EH (cell line): ENCODE measurements at regions not wholly inside any gene's neighbourhood (a gene's known extent, or its start where the extent isn't known, plus 50 kb on each side); places are given as distances from the start of the nearest gene placed in this dataset.

ENCODE experiments used
- DNase-seq: peaks from one replicate; pipeline ENCODE4 v3.0.0-alpha.2; 2015; ENCODE audit warnings: low read depth

GRCh38 chr13:68128297-68128915, 898.3 kb upstream of the PCDH9 start:
- DNase-seq = no peak

DNA sequence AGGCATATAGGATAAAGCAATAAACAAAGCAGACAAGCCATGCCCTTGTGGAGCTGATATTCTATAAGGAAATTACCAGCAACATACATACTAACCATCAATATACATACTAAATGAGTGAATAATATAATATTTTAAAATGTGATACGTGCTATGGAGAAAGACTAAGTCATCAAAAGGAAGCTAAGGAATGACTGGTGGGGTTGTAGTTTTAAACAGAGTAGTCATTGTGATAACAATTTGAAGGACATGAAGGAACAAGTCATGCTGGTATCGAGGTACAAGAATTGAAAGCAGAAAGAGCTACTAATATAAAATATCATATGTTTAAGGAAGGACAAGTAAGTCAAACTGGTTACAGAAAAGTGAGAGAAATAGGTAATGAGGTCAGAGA, 894.9 kb upstream of the PCDH9 start:
- no peak for DNase-seq

DNA sequence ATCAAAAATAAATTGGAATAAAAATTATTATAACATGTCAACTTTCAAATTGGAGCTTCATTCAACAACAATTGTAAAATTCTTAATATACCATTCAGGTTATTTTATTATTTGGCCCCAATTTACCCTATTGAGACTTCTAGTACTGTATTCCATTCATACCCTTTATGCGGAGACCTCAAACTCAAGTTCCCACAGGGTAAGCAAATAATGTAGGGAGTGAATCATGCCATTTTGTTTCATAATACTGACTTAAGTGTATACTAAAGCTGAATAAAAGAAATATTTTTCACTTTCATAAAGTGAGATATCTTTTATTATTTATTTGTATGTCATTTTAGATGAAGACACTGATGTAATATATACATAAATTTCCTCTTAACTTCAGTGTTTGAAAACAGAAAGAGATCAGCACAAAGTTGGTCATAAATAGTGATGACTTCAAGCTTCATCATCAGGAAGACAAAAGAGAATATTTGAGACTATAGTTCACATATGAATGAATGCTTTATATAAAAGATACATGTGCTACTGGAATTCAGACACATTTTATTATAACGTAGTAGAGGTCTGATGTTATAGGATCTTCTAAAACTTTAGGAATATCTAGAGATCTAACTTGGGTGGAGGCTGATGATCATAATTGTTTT, 894.4 kb upstream of the PCDH9 start:
- DNase-seq = no peak

DNA sequence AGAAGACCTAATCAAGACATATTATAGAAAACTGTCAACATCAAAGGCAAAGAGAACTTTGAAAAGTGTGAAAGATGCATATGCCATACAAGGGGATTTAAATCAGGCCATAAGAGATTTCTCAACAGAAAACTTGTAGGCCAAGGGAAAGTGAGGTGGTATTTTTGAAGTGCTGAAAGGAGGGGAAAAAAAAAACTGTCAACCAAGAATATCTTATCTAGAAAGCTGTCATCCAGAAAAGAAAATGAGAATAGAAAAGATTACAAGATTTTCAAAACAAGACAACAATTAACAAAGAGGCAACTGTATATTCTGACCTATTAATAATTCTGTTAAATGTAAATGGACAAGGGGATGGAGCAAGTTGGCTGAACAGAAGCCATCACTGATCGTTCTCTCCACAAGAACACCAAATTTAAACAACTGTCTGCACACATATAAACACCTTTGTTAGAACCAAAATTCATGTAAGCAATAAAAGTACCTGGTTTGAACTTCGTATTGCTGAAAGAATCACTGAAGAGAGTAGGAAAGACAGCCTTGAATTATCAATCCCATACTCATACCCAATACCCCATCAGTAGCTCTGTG, 880.1 kb upstream of the PCDH9 start:
- no peak for DNase-seq

GRCh38 chr13:68107667-68108066, 877.5 kb upstream of the PCDH9 start:
- no peak for DNase-seq

DNA sequence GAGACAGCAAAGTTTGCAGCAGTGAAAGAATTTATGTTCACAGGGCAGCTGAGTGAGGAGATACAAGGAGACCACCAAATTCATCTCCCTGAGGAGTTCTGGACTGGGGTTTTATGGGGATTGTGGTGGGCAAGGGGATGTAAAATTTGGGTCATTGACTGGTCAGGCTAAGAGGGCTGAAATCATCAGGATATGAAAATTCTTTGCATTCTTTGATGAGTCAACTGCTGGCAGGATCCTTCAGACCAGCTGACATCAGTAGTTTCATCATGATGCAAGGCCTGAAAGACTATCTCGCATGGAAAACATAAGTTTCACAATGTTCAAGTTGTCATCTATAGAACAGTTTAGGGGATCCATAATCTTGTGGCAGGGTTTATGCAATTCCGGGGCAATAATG, 869.5 kb upstream of the PCDH9 start:
- no peak for DNase-seq

GRCh38 chr13:68081061-68081460, 850.9 kb upstream of the PCDH9 start:
- DNase-seq = no peak

- no peak for DNase-seq
Observed at GRCh38 chr13:68078874-68079273, 848.7 kb upstream of the PCDH9 start.

- no peak for DNase-seq
Observed at GRCh38 chr13:68078469-68078868, 848.3 kb upstream of the PCDH9 start.

DNA sequence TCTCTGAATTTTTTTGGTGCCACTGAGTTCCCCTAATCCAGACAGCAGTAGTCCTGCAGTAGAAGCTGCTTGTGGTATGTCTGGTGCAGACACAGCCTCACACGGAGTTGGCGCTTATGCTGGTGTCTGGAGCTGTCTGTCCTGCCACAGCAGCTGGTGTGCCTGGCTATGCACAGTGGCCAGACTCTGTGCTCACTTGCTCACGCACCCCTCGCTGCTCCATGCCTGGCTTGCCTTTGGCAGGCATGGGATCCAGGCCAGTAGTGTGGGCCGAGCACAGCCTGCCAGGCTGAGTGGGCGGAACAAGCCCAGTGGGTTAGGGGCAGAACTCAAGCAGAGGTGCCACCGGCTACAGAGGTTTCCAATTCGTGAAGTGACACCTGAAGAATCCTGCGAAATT, 845.9 kb upstream of the PCDH9 start:
- no peak for DNase-seq

GRCh38 chr13:68066879-68067513, 836.9 kb upstream of the PCDH9 start:
- no peak for DNase-seq

DNA sequence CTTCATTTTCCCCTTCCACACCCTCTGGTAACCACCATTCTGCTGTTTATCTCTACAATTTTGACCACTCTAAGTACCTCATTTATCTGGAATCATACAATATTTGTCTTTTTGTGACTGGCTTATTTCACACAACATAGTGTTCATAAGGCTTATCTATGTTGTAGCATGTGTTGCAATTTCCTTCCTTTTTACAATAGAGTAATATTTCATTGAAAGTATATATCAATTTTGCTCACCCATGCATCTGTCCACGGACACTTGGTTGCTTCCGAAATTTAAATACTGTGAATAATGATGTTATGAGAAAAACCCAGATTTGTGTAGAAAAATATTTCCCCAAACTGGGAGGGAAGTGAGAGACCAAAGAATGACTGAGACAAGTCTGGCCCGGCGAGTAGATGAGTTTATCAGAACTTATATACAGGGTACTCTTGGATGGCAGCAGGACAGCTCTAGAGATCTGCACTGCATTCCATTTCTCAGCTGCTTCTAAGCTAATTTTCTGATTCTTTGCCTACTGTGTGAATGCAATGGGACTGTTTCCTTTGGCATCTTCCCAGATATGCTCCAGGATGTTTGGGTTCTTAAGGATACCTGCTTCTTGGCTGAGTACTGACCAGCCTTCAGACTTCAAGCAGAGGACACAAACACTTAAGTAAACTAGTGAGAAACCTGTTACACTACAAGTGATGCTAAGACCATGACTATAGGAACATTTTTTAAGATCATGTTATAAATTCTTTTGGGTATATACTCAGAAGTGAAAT, 834.0 kb upstream of the PCDH9 start:
- DNase-seq = no peak

DNA sequence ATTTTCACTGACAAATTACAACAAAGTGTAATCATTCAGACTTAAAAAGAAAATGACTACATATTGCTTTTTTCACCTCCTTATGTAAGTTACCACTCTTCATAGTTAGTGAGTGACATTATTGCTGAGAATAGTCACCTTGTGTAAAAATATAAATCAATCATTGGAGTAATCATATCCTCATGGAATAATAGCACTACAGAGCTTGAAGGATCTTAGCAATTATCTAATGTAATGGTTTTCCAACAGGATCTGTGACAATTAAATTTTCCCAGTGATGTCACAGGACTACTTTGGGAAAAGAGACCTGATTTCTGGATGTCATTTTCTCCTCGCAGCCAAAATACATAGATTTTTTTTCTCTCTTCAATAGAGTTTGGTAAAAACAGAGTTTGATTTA, 833.0 kb upstream of the PCDH9 start:
- no peak for DNase-seq

DNA sequence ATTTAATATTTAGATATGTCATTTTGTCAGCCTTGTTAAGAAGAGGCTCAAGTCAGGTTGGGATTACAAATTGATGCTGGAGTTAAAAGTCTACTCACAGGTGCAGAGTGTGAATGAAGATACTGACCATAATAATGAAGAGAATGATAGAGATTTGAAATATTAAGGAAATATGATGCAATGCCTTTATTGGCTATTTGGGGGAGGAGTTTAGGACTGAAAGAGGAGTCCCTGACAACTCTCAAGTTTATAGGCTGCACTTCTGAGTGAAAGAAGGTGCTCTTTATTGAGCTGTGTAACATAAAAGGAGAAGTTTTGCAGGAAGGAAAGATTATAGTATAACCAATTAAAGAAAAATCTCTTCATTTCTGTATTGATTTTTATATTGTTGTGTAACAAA, 827.7 kb upstream of the PCDH9 start:
- DNase-seq = no peak

DNA sequence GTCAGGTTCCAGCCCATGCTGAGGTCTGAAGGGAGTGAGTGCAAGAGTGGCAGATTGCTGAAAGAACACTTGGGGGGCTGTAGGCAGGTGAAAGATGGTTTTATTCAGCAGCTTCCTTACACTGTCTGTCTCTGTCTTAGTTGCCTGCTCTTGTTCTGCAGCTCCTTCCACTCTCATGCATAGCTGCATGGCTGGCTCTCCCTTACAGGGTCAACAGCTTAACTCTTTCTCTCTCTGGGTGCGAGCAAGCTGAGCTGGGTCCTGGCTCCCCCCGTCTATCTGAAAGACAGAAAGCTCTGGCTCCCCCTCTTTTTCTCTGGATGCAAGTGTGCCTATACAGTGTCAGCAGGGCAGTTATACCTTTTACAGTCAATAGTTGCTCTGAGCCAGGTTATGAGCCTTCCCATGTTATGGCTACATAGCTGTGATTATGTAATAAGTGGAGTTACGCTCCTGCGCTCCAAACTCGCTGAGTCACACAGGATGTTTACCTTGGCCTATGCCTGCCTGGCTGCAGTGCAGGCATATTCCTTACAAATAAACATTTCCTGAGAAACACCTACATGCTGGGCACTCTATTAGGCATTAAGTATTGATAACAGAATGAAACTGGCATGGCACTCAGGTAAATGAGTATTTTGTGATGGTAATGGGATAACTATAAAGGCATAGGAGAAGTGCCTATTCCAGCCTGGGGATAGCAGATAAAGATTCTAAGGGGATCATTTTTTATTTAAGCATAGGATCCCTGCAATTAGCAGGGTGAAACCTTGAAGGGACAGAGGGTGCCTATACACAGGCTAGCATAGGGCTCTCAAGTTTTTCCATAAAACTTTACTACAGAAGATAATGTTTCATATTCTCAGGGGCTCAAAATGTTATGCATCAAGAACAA, 826.9 kb upstream of the PCDH9 start:
- DNase-seq = no peak

- DNase-seq = no peak
Observed at GRCh38 chr13:68051910-68052309, 821.8 kb upstream of the PCDH9 start.

- no peak for DNase-seq
Observed at GRCh38 chr13:68050761-68051160, 820.6 kb upstream of the PCDH9 start.

- no peak for DNase-seq
Observed at GRCh38 chr13:68048802-68049359, 818.7 kb upstream of the PCDH9 start.

GRCh38 chr13:68047889-68048288, 817.8 kb upstream of the PCDH9 start:
- no peak for DNase-seq

DNA sequence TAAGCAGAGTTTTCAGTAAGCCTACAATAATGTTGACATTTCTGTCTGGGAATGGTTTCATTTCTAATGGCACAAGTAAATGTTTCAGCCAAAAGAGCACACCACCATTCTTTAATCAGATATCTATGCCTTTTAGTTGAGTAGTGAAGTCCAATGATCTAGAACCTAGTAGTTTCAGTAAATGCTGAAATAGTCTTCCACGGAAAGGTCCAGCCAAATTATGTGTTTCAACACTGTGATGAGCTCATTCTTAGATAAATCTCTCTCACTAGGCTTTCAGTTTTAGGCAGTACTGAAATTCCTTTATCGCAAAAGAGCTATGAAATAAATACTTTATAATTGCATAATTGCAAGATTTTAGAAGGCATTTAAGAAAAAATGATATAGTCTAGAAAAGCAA, 816.8 kb upstream of the PCDH9 start:
- DNase-seq = no peak

DNA sequence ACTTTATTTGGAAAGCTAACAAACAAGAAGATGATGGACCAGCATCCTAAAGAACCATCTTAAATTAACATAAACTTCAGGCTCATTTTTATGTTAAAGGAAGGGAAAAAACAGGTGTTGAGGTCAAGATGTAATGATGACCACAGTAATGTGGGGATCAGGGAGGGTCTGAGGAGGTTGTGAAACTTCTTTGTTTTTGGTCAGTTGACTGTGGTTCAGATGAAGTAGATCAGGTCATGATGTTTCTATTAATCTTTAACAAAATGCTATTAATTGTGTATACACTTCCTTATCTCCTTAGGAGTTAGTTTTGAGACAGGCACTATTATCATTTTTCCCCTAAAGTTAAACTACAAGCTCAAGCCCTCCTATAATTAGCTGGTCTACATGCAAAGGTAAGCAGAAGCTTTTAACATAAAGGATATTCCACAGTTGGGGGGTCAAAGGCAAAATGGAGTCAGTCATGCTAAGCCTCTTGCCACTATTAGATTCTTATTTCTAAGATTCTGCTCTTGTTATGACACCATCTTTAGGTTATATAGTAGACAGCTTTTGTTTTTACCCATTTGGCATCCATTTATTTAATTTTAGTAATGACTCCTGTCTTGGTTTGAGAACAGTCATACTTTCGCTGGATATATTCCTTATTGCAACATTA, 800.1 kb upstream of the PCDH9 start:
- DNase-seq = no peak
